K562 (cell line): ENCODE measurements at regions not wholly inside any gene's neighbourhood (a gene's known extent, or its start where the extent isn't known, plus 50 kb on each side); places are given as distances from the start of the nearest gene placed in this dataset.

ENCODE experiments used
- EGR1 ChIP-seq: fragments of 450-650 bp; conservative IDR thresholded peaks from 2 replicates; pipeline ENCODE4 v1.6.1; 2017; ENCODE audit warnings: mild to moderate bottlenecking
- ELF2 ChIP-seq: fragments of 250-450 bp; sonication (Bioruptor Pico); IDR thresholded peaks from 2 replicates; pipeline ENCODE4 v1.5.0; 2021; ENCODE audit warnings: mild to moderate bottlenecking
- JUN ChIP-seq, 2 experiments: sonication (generic) in 1 of 2; formaldehyde crosslinking in 1 of 2; IDR thresholded peaks; 2 replicates each; pipeline versions ENCODE4 v1.6.1 to v1.8.0; 2012 to 2022; ENCODE audit warnings: borderline replicate concordance in 2 of 2, mild to moderate bottlenecking in 2 of 2, improper control_type of control experiment in 1 of 2, low read depth in 1 of 2, low read length in 1 of 2, missing genetic modification reagents in 1 of 2
- KDM1A ChIP-seq, 2 experiments: fragments of 450-650 bp; IDR thresholded peaks; 2 replicates each; pipeline ENCODE4 v1.6.1; 2016; ENCODE audit warnings: mild to moderate bottlenecking in 2 of 2
- KDM4B ChIP-seq, 2 experiments: fragments of 450-650 bp in 1 of 2; sonication (generic) in 1 of 2; IDR thresholded peaks; 2 replicates each; pipeline ENCODE4 v1.6.1; 2016 to 2017; ENCODE audit warnings: borderline replicate concordance in 2 of 2, antibody characterized with exemption in 1 of 2, low read depth in 1 of 2, mild to moderate bottlenecking in 1 of 2
- KLF1 ChIP-seq: fragments of 450-650 bp; IDR thresholded peaks from 2 replicates; pipeline ENCODE4 v1.6.1; 2016; ENCODE audit warnings: missing genetic modification characterization, missing compliant biosample characterization
- LEF1 ChIP-seq: fragments of 450-650 bp; IDR thresholded peaks from 2 replicates; pipeline ENCODE4 v1.6.1; 2016; ENCODE audit warnings: mild to moderate bottlenecking
- POLR2B ChIP-seq: fragments of 450-650 bp; IDR thresholded peaks from 2 replicates; pipeline ENCODE4 v1.6.1; 2018; ENCODE audit warnings: low read depth; ENCODE audit not compliant: partially characterized antibody
- POLR3G ChIP-seq: IDR thresholded peaks from 2 replicates; pipeline ENCODE4 v1.6.1; 2011; ENCODE audit not compliant: insufficient read length, insufficient replicate concordance; ENCODE audit errors: extremely low read depth
- RB1 ChIP-seq: fragments of 450-650 bp; IDR thresholded peaks from 2 replicates; pipeline ENCODE4 v1.6.1; 2017; ENCODE audit warnings: low read depth, mild to moderate bottlenecking
- RBM15 ChIP-seq: fragments of 200-400 bp; formaldehyde crosslinking; IDR thresholded peaks from 2 replicates; pipeline ENCODE4 v1.6.1; 2018; ENCODE audit warnings: mild to moderate bottlenecking, low read length, moderate library complexity; ENCODE audit not compliant: insufficient read depth
- SMARCA4 ChIP-seq: fragments of 450-650 bp; IDR thresholded peaks from 2 replicates; pipeline ENCODE4 v1.6.1; 2016
- SREBF2 ChIP-seq: sonication (generic); formaldehyde crosslinking; IDR thresholded peaks from 2 replicates; pipeline ENCODE4 v1.4.0; 2020; ENCODE audit warnings: mild to moderate bottlenecking, missing genetic modification reagents
- TAF9B ChIP-seq: fragments of 450-650 bp; IDR thresholded peaks from 2 replicates; pipeline ENCODE4 v1.6.1; 2018; ENCODE audit warnings: mild to moderate bottlenecking; ENCODE audit not compliant: partially characterized antibody
- TGIF2 ChIP-seq: sonication (generic); formaldehyde crosslinking; IDR thresholded peaks from 2 replicates; pipeline ENCODE4 v1.8.1; 2022; ENCODE audit warnings: mild to moderate bottlenecking, missing genetic modification reagents, moderate library complexity
- ZNF3 ChIP-seq: fragments of 250-450 bp; sonication (Bioruptor Pico); IDR thresholded peaks from 2 replicates; pipeline ENCODE4 v1.5.0; 2021; ENCODE audit warnings: mild to moderate bottlenecking, moderate library complexity
- ZNF444 ChIP-seq: fragments of 250-450 bp; sonication (Bioruptor Pico); IDR thresholded peaks from 2 replicates; pipeline ENCODE4 v1.4.0; 2020; ENCODE audit warnings: mild to moderate bottlenecking, moderate library complexity
- ZNF766 ChIP-seq: fragments of 200-800 bp; sonication (Bioruptor generic); conservative IDR thresholded peaks from 2 replicates; pipeline ENCODE4 v1.6.1; 2016; ENCODE audit warnings: missing genetic modification characterization, missing compliant biosample characterization
- TF ChIP-seq, protein P1 (sequence below): fragments of 250-450 bp; sonication (Bioruptor Pico); IDR thresholded peaks from 2 replicates; pipeline ENCODE4 v1.4.0; 2020; ENCODE audit warnings: mild to moderate bottlenecking, moderate library complexity, borderline replicate concordance
- TF ChIP-seq, protein P2 (sequence below): fragments of 250-450 bp; sonication (Bioruptor Pico); IDR thresholded peaks from 2 replicates; pipeline ENCODE4 v1.4.0; 2020; ENCODE audit warnings: borderline replicate concordance
- TF ChIP-seq, protein P3 (sequence below): sonication (generic); formaldehyde crosslinking; IDR thresholded peaks from 2 replicates; pipeline ENCODE4 v1.9.0; 2022; ENCODE audit warnings: mild to moderate bottlenecking, missing genetic modification reagents
- TF ChIP-seq, protein P4 (sequence below): fragments of 250-450 bp; sonication (Bioruptor Pico); IDR thresholded peaks from 2 replicates; pipeline ENCODE4 v1.5.0; 2021; ENCODE audit warnings: mild to moderate bottlenecking, moderate library complexity

DNA sequence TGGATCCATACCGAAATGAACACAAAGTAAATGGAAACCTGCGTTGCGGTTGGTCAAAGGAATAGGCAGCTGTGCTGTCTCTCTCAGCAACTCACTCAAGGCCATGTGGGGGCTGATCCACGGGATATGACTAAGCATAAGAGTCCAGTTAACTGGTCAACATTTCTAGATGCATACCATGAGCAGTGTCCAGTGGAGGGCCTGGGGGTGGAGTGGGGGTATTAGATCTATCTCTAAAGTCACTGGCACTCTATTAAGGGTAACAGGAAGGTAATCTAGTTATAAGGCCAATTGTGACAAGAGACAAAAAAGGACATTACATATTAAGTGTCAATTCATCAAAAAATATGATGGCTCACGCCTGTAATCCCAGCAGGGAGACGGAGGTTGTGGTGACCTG is 136.8 kb downstream of the TTC32 start (continued):
- no peak for TF ChIP-seq TGIF2 (CRISPR knock-in tag)
- no peak for TF ChIP-seq LEF1
- TF ChIP-seq RB1, result no peak
- TF ChIP-seq JUN (IDR thresholded peaks at IDR 0.05; ENCODE audit: borderline replicate concordance, low read depth, low read length), result no peak
- TF ChIP-seq JUN (CRISPR knock-in tag; IDR thresholded peaks at IDR 0.05; ENCODE audit: borderline replicate concordance), result no peak
- TF ChIP-seq, protein P1, sequence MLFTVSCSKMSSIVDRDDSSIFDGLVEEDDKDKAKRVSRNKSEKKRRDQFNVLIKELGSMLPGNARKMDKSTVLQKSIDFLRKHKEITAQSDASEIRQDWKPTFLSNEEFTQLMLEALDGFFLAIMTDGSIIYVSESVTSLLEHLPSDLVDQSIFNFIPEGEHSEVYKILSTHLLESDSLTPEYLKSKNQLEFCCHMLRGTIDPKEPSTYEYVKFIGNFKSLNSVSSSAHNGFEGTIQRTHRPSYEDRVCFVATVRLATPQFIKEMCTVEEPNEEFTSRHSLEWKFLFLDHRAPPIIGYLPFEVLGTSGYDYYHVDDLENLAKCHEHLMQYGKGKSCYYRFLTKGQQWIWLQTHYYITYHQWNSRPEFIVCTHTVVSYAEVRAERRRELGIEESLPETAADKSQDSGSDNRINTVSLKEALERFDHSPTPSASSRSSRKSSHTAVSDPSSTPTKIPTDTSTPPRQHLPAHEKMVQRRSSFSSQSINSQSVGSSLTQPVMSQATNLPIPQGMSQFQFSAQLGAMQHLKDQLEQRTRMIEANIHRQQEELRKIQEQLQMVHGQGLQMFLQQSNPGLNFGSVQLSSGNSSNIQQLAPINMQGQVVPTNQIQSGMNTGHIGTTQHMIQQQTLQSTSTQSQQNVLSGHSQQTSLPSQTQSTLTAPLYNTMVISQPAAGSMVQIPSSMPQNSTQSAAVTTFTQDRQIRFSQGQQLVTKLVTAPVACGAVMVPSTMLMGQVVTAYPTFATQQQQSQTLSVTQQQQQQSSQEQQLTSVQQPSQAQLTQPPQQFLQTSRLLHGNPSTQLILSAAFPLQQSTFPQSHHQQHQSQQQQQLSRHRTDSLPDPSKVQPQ (CRISPR knock-in tag), result no peak
- no peak for TF ChIP-seq ZNF444 (CRISPR knock-in tag)
- TF ChIP-seq ELF2 (CRISPR knock-in tag), result no peak
- TF ChIP-seq, protein P2, sequence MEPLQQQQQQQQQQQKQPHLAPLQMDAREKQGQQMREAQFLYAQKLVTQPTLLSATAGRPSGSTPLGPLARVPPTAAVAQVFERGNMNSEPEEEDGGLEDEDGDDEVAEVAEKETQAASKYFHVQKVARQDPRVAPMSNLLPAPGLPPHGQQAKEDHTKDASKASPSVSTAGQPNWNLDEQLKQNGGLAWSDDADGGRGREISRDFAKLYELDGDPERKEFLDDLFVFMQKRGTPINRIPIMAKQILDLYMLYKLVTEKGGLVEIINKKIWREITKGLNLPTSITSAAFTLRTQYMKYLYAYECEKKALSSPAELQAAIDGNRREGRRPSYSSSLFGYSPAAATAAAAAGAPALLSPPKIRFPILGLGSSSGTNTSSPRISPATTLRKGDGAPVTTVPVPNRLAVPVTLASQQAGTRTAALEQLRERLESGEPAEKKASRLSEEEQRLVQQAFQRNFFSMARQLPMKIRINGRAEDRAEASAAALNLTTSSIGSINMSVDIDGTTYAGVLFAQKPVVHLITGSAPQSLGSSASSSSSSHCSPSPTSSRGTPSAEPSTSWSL (CRISPR knock-in tag), result no peak
- TF ChIP-seq EGR1, result peak; percentile 68
- TF ChIP-seq POLR2B, result no peak
- TF ChIP-seq KDM1A (IDR thresholded peaks at IDR 0.05), result peak in 1 of 2 experiments; percentile 38; a peak in 1 of 4 replicates
- TF ChIP-seq, protein P3, sequence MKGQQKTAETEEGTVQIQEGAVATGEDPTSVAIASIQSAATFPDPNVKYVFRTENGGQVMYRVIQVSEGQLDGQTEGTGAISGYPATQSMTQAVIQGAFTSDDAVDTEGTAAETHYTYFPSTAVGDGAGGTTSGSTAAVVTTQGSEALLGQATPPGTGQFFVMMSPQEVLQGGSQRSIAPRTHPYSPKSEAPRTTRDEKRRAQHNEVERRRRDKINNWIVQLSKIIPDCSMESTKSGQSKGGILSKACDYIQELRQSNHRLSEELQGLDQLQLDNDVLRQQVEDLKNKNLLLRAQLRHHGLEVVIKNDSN (CRISPR knock-in tag), result no peak
- no peak for TF ChIP-seq TAF9B
- TF ChIP-seq KDM4B (IDR thresholded peaks at IDR 0.05; ENCODE audit: borderline replicate concordance in 2 of 2, low read depth in 1 of 2), result no peak
- no peak for TF ChIP-seq RBM15
- no peak for TF ChIP-seq POLR3G
- TF ChIP-seq, protein P4, sequence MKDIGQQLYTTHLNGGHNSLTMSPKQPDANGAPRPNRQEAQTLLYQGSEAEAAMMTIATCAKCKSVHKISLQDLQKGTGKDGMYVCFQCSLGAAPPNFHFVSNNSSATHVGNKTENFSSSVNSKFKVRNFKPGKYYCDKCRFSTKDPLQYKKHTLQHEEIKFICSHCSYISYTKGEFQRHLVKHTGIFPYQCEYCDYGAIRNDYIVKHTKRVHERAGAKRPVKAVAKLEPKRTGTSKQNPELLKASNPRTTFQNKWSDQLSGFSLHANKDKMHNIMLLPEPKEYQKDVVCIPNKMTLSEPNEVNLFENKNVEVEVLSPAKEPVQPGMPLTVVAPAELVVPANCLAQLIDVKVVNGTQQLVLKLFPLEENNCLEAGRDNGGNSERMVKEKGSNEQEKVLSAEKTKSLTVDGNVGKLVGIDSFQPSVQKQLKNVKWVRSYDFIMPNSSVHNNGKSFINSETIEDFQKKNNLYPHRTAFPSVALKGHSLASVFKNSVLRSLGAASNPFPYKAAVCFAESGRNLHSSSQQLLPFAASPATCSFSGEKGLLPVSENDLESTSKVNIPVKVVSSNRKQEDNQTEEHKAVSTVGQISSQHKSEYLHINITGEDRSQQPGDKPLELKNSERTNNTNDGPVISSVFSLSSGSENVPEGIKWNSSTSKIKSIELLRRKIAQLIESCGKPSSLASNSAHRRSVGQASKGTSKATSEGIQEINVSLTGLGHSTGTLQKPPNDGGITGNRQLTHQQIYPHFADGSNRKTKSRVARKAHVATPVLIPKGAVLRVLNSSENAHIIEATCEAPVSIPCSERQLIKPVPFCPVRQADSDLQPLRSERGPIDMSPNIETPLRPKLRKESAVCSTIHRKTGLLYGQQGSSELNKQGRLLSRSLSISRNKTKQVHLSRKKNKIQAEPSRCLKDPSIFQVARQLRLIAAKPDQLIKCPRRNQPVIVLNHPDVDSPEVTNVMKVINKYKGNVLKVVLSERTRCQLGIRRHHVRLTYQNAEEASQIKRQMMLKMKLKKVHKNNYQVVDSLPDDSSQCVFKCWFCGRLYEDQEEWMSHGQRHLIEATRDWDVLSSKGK (CRISPR knock-in tag), result no peak
- no peak for TF ChIP-seq ZNF3 (CRISPR knock-in tag)
- no peak for TF ChIP-seq SREBF2
- TF ChIP-seq ZNF766, result peak; percentile 58; the same call in 1 of the 2 replicates
- TF ChIP-seq KLF1 (tag), result no peak
- peak; percentile 57; the same call in 1 of the 2 replicates for TF ChIP-seq SMARCA4
